OCI-LY1 (cell line): ENCODE measurements at regions not wholly inside any gene's neighbourhood (a gene's known extent, or its start where the extent isn't known, plus 50 kb on each side); places are given as distances from the start of the nearest gene placed in this dataset.

ENCODE experiments used
- EZH2 ChIP-seq: fragments of 200-600 bp; sonication (generic), shearing (Covaris generic); IDR thresholded peaks from 2 replicates; pipeline ENCODE4 v1.8.0; 2017; ENCODE audit warnings: borderline replicate concordance, mixed run types, mild to moderate bottlenecking, antibody characterized with exemption, low read length, moderate library complexity, mixed read lengths
- TF ChIP-seq, protein P1 (sequence below): fragments of 200-600 bp; sonication (generic), shearing (Covaris generic); IDR thresholded peaks from 2 replicates; pipeline ENCODE4 v1.5.1; 2017; ENCODE audit warnings: mild to moderate bottlenecking, antibody characterized with exemption, low read length, moderate library complexity, mixed read lengths

- TF ChIP-seq, protein P1, sequence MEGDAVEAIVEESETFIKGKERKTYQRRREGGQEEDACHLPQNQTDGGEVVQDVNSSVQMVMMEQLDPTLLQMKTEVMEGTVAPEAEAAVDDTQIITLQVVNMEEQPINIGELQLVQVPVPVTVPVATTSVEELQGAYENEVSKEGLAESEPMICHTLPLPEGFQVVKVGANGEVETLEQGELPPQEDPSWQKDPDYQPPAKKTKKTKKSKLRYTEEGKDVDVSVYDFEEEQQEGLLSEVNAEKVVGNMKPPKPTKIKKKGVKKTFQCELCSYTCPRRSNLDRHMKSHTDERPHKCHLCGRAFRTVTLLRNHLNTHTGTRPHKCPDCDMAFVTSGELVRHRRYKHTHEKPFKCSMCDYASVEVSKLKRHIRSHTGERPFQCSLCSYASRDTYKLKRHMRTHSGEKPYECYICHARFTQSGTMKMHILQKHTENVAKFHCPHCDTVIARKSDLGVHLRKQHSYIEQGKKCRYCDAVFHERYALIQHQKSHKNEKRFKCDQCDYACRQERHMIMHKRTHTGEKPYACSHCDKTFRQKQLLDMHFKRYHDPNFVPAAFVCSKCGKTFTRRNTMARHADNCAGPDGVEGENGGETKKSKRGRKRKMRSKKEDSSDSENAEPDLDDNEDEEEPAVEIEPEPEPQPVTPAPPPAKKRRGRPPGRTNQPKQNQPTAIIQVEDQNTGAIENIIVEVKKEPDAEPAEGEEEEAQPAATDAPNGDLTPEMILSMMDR, result no peak
- TF ChIP-seq EZH2, result no peak
Observed at GRCh38 chr4:134773497-134774000, 572.0 kb upstream of the PABPC4L start.
